PC-9 (cell line): ENCODE measurements at regions not wholly inside any gene's neighbourhood (a gene's known extent, or its start where the extent isn't known, plus 50 kb on each side); places are given as distances from the start of the nearest gene placed in this dataset.

ENCODE experiments used
- BruUV-seq: library from RNA; stranded (reverse); fragments of 400-500 nt; replicated peaks from 2 replicates; lab custom pipeline; 2021; lab: Mats Ljungman, UMichigan
- CTCF ChIA-PET: fragments of 300-600 bp; sonication (Branson Sonifier 250); formaldehyde crosslinking; loops from one replicate; lab custom pipeline; 2022; ENCODE audit warnings: antibody characterized with exemption; lab: Charles Lee
- POLR2A ChIA-PET: fragments of 300-600 bp; sonication (Branson Sonifier 250); formaldehyde crosslinking; loops from one replicate; lab custom pipeline; 2022; ENCODE audit warnings: antibody characterized with exemption; ENCODE audit not compliant: unreplicated experiment; lab: Charles Lee
- DNase-seq, 2 experiments: peaks; one replicate each; pipeline versions ENCODE4 v3.0.0 to v3.0.0-alpha.2; 2015 to 2022; ENCODE audit warnings: mixed read lengths in 1 of 2
- H2AFZ ChIP-seq: fragments of 200-600 bp; sonication (generic); 2 replicates; pipeline ENCODE4 v1.8.1; 2017; ENCODE audit warnings: antibody characterized with exemption
- H3F3A ChIP-seq: fragments of 200-600 bp; sonication (generic); 2 replicates; pipeline ENCODE4 v1.8.1; 2017; ENCODE audit warnings: antibody characterized with exemption, mild to moderate bottlenecking, low read depth; ENCODE audit not compliant: insufficient read depth
- H3K27ac ChIP-seq: fragments of 200-600 bp; sonication (generic); 2 replicates; pipeline ENCODE4 v1.6.1; 2016; ENCODE audit warnings: mixed run types
- H3K27me3 ChIP-seq: fragments of 200-600 bp; sonication (generic); 2 replicates; pipeline ENCODE4 v1.6.1; 2016; ENCODE audit warnings: low read depth, mixed run types; ENCODE audit not compliant: insufficient read depth
- H3K36me3 ChIP-seq: fragments of 200-600 bp; sonication (generic); 2 replicates; pipeline ENCODE4 v1.6.1; 2016; ENCODE audit warnings: low read depth, mixed run types
- H3K4me1 ChIP-seq: fragments of 200-600 bp; sonication (generic); replicated peaks from 2 replicates; pipeline ENCODE4 v1.6.1; 2016; ENCODE audit warnings: mixed run types; ENCODE audit not compliant: insufficient read depth
- H3K4me2 ChIP-seq: fragments of 200-600 bp; sonication (generic); 2 replicates; pipeline ENCODE4 v1.6.1; 2017; ENCODE audit warnings: mixed run types
- H3K4me3 ChIP-seq: fragments of 200-600 bp; sonication (generic); 2 replicates; pipeline ENCODE4 v1.6.1; 2016; ENCODE audit warnings: mixed run types
- H3K79me2 ChIP-seq: fragments of 200-600 bp; sonication (generic); 2 replicates; pipeline ENCODE4 v1.6.1; 2017; ENCODE audit warnings: low read depth, mixed run types
- H3K9me2 ChIP-seq: fragments of 200-600 bp; sonication (generic); 2 replicates; pipeline ENCODE4 v1.8.1; 2017; ENCODE audit warnings: mild to moderate bottlenecking; ENCODE audit not compliant: insufficient read depth
- H3K9me3 ChIP-seq: fragments of 200-600 bp; sonication (generic); 2 replicates; pipeline ENCODE4 v1.8.1; 2016; ENCODE audit warnings: low read depth; ENCODE audit not compliant: insufficient read depth
- H4K20me1 ChIP-seq: fragments of 200-600 bp; sonication (generic); 2 replicates; pipeline ENCODE4 v1.8.1; 2017; ENCODE audit not compliant: insufficient read depth
- EZH2 ChIP-seq: fragments of 200-600 bp; sonication (generic); IDR thresholded peaks from 2 replicates; pipeline ENCODE4 v1.8.0; 2017; ENCODE audit warnings: antibody characterized with exemption, low read depth
- intact Hi-C: fragments of 100-400 bp; cut with micrococcal nuclease; formaldehyde crosslinking; loops from one replicate; pipeline ENCODE4 v1.10.0; 2022; ENCODE audit not compliant: unreplicated experiment
- TF ChIP-seq, protein P1 (sequence below): fragments of 200-600 bp; sonication (generic); conservative IDR thresholded peaks from 2 replicates; pipeline ENCODE4 v1.6.1; 2017; ENCODE audit warnings: mixed run types, antibody characterized with exemption, mild to moderate bottlenecking, moderate library complexity

- peaks cover 18% of the 10 kb centered on the region; the same call in 1 of the 2 replicates for H3F3A ChIP-seq
- intact Hi-C loops: no loop called here
Observed at GRCh38 chr5:149435660-149436059, 56.6 kb upstream of the IL17B start.

GRCh38 chr5:149435015-149435376, 55.9 kb upstream of the IL17B start:
- peaks cover 14% of the 10 kb centered on the region; the same call in 1 of the 2 replicates for H3F3A ChIP-seq
- intact Hi-C loops: no loop called here
- no TSS peak for BruUV-seq
- no peak overlapping the region for H3K4me2 ChIP-seq
- no peak overlapping the region for H3K27ac ChIP-seq
- no peak for DNase-seq
- no peaks in the 10 kb centered on the region for H3K79me2 ChIP-seq
- no peaks in the 10 kb centered on the region for H3K36me3 ChIP-seq
- H2AFZ ChIP-seq: no peak overlapping the region
- H4K20me1 ChIP-seq: no peaks in the 10 kb centered on the region
- ChIA-PET POLR2A (no interaction called here), CTCF (interaction anchor here (1.7 to 3.8 kb wide), 4 partner anchors 53 to 126 kb away, joined by 5 to 31 read pairs (median 10); no protein-coding TSS in a partner anchor)
- no peaks in the 10 kb centered on the region for H3K27me3 ChIP-seq
- no peak overlapping the region for H3K4me3 ChIP-seq
- peaks cover 15% of the 10 kb centered on the region for H3K4me1 ChIP-seq
- TF ChIP-seq EZH2: no peak
- TF ChIP-seq, protein P1, sequence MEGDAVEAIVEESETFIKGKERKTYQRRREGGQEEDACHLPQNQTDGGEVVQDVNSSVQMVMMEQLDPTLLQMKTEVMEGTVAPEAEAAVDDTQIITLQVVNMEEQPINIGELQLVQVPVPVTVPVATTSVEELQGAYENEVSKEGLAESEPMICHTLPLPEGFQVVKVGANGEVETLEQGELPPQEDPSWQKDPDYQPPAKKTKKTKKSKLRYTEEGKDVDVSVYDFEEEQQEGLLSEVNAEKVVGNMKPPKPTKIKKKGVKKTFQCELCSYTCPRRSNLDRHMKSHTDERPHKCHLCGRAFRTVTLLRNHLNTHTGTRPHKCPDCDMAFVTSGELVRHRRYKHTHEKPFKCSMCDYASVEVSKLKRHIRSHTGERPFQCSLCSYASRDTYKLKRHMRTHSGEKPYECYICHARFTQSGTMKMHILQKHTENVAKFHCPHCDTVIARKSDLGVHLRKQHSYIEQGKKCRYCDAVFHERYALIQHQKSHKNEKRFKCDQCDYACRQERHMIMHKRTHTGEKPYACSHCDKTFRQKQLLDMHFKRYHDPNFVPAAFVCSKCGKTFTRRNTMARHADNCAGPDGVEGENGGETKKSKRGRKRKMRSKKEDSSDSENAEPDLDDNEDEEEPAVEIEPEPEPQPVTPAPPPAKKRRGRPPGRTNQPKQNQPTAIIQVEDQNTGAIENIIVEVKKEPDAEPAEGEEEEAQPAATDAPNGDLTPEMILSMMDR: no peak
- H3K9me2 ChIP-seq: no peaks in the 10 kb centered on the region
- H3K9me3 ChIP-seq: no peaks in the 10 kb centered on the region

More at GRCh38 chr5:149435660-149436059, 56.6 kb upstream of the IL17B start:
- Histone ChIP-seq H3K4me3 (no peak overlapping the region), H2AFZ (no peak overlapping the region), H4K20me1 (no peaks in the 10 kb centered on the region), H3K27ac (no peak overlapping the region), H3K79me2 (no peaks in the 10 kb centered on the region), H3K9me3 (no peaks in the 10 kb centered on the region), H3K4me2 (no peak overlapping the region), H3K36me3 (no peaks in the 10 kb centered on the region), H3K9me2 (no peaks in the 10 kb centered on the region), H3K4me1 (peaks cover 20% of the 10 kb centered on the region), H3K27me3 (no peaks in the 10 kb centered on the region)
- no TSS peak for BruUV-seq
- CTCF ChIA-PET: interaction anchor here (0.6 to 3.8 kb wide), 4 partner anchors 54 to 126 kb away, joined by 3 to 31 read pairs (median 10); no protein-coding TSS in a partner anchor
- TF ChIP-seq EZH2: no peak
- TF ChIP-seq, protein P1: no peak
- DNase-seq: no peak
- POLR2A ChIA-PET: no interaction called here

GRCh38 chr5:149434162-149435014, 55.3 kb upstream of the IL17B start:
- no peak overlapping the region for H3K4me3 ChIP-seq
- no TSS peak for BruUV-seq
- peaks cover 16% of the 10 kb centered on the region for H3F3A ChIP-seq
- TF ChIP-seq, protein P1: peak; percentile 93
- no peak for TF ChIP-seq EZH2
- DNase-seq: peak in 1 of 2 experiments; percentile 59
- ChIA-PET POLR2A (interaction anchor here (0.7 kb wide), 1 partner anchor 44 kb away, joined by 3 read pairs; no protein-coding TSS in a partner anchor), CTCF (interaction anchor here (0.6 to 3.8 kb wide), 8 partner anchors 43 to 169 kb away, joined by 3 to 31 read pairs (median 5); no protein-coding TSS in a partner anchor)
- H3K9me2 ChIP-seq: no peaks in the 10 kb centered on the region
- H3K79me2 ChIP-seq: no peaks in the 10 kb centered on the region
- H3K9me3 ChIP-seq: no peaks in the 10 kb centered on the region
- no peak overlapping the region for H3K27ac ChIP-seq
- H3K36me3 ChIP-seq: no peaks in the 10 kb centered on the region
- H3K27me3 ChIP-seq: no peaks in the 10 kb centered on the region
- H4K20me1 ChIP-seq: no peaks in the 10 kb centered on the region
- peaks cover 11% of the 10 kb centered on the region for H3K4me1 ChIP-seq
- intact Hi-C loops: loop anchor here (1.0 to 5.0 kb wide), 3 partner anchors 52 to 117 kb away; no protein-coding TSS in a partner anchor
- H2AFZ ChIP-seq: no peak overlapping the region
- H3K4me2 ChIP-seq: no peak overlapping the region
